GM18499 (cell line): ENCODE measurements at regions not wholly inside any gene's neighbourhood (a gene's known extent, or its start where the extent isn't known, plus 50 kb on each side); places are given as distances from the start of the nearest gene placed in this dataset.
"Not testable (repeated sequence)": the region's sequence is repeated elsewhere in the genome, so short reads cannot be mapped to it uniquely, and the experiment has no call there.

ENCODE experiments used
- ATAC-seq: cut with Tn5 transposase; IDR thresholded peaks from one replicate; pipeline ENCODE4 v1.9.1; 2021; ENCODE audit warnings: moderate number of reproducible peaks; ENCODE audit not compliant: insufficient read depth, unreplicated experiment

- no peak for ATAC-seq
Observed at GRCh38 chr6:17013701-17014100, 88.1 kb upstream of the STMND1 start.

DNA sequence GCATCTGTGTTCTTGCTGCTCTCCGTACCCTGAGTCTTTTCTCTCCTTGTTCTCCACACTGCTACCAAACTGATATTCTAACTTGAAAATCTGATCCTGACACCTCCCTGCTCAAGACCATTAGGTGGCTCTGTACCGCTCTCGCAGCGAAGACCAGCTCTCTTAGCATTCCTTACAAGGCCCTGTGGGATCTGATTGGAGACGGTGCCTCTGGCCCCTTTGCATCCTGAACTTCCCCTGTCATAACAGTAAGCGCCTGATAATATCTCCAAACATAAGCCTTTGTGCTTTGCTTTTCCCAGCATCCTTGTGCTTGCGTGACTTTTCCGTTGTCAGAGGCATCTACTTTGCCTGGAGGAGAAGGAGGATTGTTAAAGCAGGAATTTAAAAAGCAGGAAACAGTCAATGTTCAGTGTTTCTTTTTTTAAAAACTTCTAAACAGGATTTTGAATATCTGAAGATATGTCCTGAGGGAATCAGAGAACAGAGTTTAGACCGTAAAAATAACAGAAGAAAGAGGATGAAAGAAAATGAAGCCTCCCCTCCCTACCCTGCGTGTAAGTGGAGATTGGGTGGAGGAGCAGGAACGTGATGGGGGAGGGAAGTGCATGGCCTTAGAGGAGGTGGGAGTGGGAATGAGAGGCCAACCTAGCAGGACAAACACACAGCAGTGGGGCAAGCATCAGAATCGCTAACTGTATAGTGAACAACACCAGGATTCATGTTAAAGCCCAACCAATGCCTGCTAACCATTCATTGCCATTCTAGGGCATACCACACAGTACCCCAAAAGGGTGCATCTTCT lies 89.2 kb upstream of the STMND1 start:
- no peak for ATAC-seq

GRCh38 chr6:17011985-17012384 lies 89.9 kb upstream of the STMND1 start:
- ATAC-seq = no peak

GRCh38 chr6:17007749-17008148 lies 94.1 kb upstream of the STMND1 start:
- no peak for ATAC-seq

GRCh38 chr6:17006543-17006942 lies 95.3 kb upstream of the STMND1 start:
- ATAC-seq = no peak

DNA sequence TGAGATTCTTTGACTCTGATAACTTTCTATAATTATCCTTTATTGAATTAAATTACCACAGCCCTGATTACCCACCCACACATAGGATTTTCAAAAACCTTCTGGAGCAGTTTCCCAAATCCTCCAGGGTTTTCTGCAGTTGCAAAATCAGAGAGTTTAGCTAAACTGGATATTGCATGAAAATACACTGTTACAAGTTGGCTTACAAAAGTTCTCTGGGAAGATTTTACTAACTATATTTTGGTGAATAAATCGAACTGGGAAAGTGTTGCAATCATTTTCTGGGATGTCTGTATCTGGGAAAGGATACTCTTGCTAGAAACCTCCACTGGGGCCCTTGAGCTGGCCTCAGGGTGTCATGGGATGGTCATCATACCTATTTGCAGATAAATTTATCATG lies 97.6 kb upstream of the STMND1 start:
- no peak for ATAC-seq

DNA sequence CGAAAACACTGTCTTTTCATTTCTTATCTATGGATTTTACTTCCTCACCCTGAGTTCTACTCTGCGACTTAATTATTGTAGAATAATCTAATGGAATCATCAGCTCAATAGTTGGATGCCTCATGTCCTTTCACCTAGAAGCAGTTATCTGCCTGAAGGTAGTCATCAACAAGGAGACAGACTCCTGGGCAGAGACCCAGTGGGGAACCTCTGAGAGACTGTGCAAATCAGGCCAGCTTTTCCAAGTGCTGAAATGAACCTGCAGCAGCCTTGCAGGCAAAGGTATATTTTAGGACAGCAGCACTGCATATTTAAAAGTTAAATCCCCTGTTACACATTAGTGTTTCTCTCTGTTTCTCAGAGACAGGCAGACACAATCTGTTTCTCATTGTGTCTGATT lies 99.7 kb upstream of the STMND1 start:
- ATAC-seq = no peak

DNA sequence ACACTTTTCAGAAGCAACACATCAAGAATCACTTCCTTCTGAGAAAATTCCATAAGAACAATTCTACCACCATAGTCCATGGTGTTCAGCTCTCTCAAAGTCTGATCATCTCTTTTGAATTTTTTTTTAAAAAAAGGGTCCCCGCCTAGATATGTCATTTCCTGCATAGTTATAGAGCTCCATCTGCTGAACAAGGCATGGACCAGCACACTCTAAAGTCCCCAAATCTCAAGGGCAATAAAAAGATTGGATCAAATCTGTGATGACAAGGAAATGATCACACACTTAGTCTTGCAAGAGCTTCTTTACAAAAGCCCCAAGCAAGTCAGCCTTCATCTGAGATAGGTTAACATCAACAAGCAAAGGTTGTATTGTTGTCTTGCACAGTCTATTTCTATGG lies 100.7 kb upstream of the STMND1 start:
- ATAC-seq = no peak

- ATAC-seq = no peak
Observed at GRCh38 chr6:16999491-17000436, 102.1 kb upstream of the STMND1 start.

- no peak for ATAC-seq
Observed at GRCh38 chr6:16998461-16998860, 103.4 kb upstream of the STMND1 start.

DNA sequence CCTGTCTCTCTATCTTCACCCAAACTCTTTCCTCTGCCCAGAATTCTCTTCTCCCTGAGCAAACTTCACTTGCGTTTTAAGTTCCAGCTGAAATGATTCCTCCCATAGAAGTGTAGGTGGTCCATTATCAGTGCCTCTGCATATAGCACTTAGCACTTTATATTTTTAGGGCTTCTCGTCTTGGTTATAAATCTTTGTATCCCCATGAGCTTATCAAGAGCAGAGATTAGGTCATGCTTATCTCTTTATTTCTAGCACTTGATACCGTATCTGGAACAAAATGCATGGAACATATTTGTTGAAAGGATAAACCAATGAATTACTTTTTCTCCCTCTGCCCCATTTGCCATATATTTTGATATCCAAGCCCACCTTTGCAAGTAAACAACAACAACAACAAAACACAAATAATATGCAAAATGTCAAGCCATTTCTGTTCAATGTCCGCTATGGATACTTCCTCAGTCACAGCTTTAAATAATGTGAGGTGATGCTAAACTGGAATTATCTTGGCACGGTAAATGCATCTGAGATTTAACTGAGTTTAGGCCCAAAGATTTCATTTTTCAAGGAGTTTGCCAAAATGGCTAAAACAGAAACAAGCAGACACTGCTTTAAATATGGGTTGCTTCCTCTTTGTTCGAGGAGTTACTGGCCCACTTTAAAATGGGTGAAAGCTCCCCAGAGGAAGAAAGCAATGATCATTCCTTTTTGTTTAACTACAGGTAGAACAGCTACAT lies 106.2 kb upstream of the STMND1 start:
- no peak for ATAC-seq

DNA sequence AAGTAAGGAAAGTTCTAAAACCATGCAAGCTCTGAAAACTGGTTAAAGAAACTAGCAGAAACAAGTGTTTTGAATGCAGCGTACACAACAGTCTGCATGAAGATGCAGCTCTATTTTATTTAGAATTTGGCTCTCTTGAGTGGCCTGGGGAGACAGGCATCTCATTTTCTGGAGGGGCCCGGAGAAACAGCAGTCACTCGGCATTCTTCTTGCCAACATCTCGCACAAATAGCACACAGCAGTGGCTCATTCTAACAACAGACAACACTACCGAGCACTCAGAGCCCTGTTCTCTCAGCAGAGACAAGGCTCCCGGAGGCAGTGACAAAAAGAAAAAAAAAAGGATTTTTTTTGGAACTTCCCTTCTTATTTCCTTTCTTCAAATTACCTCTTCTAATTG lies 108.5 kb upstream of the STMND1 start:
- ATAC-seq = no peak

GRCh38 chr6:16991981-16992629 lies 109.7 kb upstream of the STMND1 start:
- ATAC-seq = no peak

- not testable (repeated sequence) for ATAC-seq
Observed at GRCh38 chr6:16989976-16990375, 111.9 kb upstream of the STMND1 start.

DNA sequence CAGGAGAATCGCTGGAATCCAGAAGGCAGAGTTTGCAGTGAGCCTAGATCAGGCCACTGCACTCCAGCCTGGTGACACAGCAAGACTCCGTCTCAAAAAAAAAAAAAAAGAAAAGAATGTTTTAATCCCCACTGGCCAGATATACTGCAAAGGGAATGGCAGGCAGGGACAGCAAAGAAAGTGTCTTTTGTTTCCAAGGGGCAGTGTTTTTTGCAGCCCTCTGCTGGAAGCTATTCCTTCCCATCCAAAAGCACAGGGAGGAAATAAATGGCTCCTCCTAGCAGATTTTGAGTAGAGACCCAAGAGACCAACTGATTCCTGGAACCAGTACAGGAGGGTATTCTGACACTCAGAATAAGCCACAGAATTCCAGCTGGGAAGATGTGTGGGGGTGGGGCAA lies 112.5 kb upstream of the STMND1 start:
- ATAC-seq = no peak

DNA sequence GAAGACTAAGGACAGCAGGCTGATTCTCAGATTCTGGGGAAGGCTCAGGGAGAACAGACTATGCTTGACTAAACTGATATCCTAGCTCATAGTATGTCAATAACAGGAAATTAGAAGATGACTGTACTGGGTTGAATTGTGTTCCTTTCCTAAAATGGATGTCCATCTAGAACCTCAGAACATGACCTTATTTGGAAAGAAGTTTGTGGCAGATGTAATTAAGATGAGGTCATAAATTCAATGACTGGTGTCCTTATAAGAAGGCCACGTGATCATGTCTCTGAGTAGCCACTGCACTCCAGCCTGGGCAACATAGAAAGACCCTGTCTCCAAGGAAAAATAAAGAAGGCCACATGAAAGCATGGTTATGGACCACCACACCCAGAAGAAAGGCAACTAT lies 113.9 kb upstream of the STMND1 start:
- no peak for ATAC-seq

GRCh38 chr6:16985513-16986284 lies 116.2 kb upstream of the STMND1 start:
- no peak for ATAC-seq

- ATAC-seq = no peak
Observed at GRCh38 chr6:16982807-16983206, 119.0 kb upstream of the STMND1 start.

DNA sequence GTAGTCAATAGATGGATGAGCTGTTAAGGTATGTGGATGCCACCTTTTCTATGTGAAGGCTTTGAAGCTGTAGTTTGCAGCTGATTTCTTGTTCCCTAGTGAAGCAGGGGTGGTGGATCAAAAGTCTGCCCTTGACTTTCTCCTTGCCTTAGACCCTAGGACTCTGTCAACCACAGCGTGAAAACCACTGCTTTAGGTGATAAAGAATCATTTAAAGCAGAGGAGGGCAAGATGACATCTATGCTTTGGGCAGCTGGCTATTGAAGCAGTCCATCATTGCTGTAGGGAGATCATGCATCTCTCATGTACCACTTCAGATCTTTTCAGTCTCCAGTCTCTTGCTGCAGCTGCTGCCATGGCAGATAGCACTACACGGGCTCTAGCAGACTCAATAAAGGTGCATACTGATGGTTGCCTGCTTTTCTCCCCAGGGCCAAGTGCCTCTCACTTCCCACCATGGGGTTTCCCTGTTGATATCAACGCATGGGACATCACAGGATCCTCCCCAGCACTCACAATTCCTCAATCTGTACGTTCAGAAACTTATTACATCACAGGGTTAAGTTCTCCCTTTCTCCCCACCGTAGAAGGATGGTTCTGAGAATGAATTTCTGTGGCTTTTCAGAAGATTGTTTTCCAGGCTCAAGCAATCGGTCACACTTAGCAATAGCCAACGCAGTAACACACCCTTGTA lies 122.0 kb upstream of the STMND1 start:
- ATAC-seq = no peak
